Bronchial epithelial cell (primary cell): ENCODE measurements at regions not wholly inside any gene's neighbourhood (a gene's known extent, or its start where the extent isn't known, plus 50 kb on each side); places are given as distances from the start of the nearest gene placed in this dataset.

Experiments used
- DNase-seq: peaks from one replicate; pipeline ENCODE4 v3.0.0-alpha.2; 2010; ENCODE audit warnings: low read depth
- FAIRE-seq: peaks from 2 replicates; lab custom pipeline; 2011; peaks lifted over from hg19 to GRCh38; lab: Jason Lieb, UNC
- H3K27me3 ChIP-seq: 2 replicates; pipeline ENCODE4 v1.5.1; 2011; ENCODE audit warnings: low read length; ENCODE audit not compliant: control insufficient read depth, insufficient read depth
- H3K36me3 ChIP-seq: 2 replicates; pipeline ENCODE4 v1.5.1; 2011; ENCODE audit warnings: low read length; ENCODE audit not compliant: control insufficient read depth, insufficient read depth
- H3K4me3 ChIP-seq: 2 replicates; pipeline ENCODE4 v1.5.1; 2011; ENCODE audit warnings: mild to moderate bottlenecking, low read depth, low read length, control low read depth
- CTCF ChIP-seq: IDR thresholded peaks from 2 replicates; pipeline ENCODE4 v1.5.1; 2011; ENCODE audit warnings: mild to moderate bottlenecking, moderate library complexity, low read length, control low read depth, inconsistent platforms; ENCODE audit not compliant: insufficient read depth, severe bottlenecking

DNA sequence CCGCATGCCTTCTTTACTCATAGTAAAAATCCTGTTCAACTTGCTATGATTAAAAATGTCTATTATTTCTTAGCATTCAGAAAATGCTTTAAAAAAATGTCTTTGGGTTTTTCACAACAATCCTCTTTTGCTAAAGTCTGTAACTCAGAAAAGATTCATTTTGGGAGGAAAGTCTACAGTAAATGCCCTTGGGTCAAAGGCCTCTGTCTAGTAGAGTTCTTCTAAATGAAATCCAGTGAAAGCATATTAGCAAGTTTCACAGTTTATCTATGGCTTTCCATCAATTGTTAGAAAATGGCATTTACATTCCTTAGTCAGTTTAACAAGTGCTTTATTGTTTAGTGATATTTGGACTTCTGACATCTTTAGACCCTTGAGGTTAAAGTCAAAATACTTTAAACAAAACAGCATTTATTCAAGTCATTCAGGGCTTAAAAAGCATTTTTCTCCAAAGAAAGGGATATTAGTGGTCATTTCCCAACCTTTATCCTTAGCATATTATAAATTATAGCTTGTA is 137.1 kb upstream of the TARS1 start:
- TF ChIP-seq CTCF, result no peak
- no peak for FAIRE-seq
- H3K36me3 ChIP-seq, result no peaks in the 10 kb centered on the region
- H3K27me3 ChIP-seq, result no peaks in the 10 kb centered on the region
- no peak overlapping the region for H3K4me3 ChIP-seq
- no peak for DNase-seq

DNA sequence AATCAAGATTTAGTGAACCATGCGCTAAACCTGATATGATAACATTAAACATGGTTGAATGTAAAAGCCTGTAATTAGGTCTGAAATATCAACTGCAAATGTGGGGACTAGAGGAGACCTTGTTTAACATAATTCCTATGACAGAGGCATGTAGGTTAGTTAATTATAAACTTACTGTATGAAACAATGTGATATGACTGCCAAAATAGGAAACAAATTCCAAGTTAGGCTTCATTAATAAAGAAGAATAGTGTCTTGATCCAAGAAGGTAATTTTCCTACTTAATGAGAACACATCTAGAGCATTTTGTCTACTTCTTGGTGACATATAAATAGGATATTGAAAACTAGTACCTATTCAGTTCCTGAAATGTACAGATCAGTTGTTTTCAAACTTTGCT is 136.2 kb upstream of the TARS1 start:
- no peak for FAIRE-seq

GRCh38 chr5:33305572-33305971 is 135.2 kb upstream of the TARS1 start:
- FAIRE-seq, result no peak
- no peaks in the 10 kb centered on the region for H3K27me3 ChIP-seq
- no peak overlapping the region for H3K4me3 ChIP-seq
- no peak for TF ChIP-seq CTCF
- DNase-seq, result no peak
- H3K36me3 ChIP-seq, result no peaks in the 10 kb centered on the region

More for the DNA sequence above, 136.2 kb upstream of the TARS1 start:
- H3K4me3 ChIP-seq, result no peak overlapping the region
- DNase-seq, result no peak
- no peak for TF ChIP-seq CTCF
- H3K36me3 ChIP-seq, result no peaks in the 10 kb centered on the region
- H3K27me3 ChIP-seq, result no peaks in the 10 kb centered on the region

DNA sequence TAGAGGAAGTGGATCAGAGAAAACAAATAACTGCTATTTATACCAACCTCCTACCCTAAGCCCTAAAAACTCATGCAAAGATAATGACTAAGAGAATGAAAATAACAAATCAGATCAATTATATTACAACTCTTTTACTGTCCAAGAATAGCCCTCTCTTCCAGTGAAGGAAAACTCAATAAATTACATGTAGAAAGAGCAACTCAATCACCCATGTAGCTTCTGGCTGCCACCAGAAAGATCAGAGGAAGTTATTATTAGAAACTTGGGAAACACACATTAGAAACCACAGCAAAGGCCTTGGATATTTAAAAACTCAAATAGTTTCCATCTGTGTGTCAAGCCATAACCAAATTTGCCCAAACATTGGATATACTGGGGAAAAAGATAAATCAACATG is 134.0 kb upstream of the TARS1 start:
- H3K4me3 ChIP-seq, result no peak overlapping the region
- no peak for DNase-seq
- H3K36me3 ChIP-seq, result no peaks in the 10 kb centered on the region
- no peak for FAIRE-seq
- H3K27me3 ChIP-seq, result no peaks in the 10 kb centered on the region
- no peak for TF ChIP-seq CTCF

GRCh38 chr5:33308586-33308985 is 132.2 kb upstream of the TARS1 start:
- no peaks in the 10 kb centered on the region for H3K36me3 ChIP-seq
- no peak for FAIRE-seq
- no peak overlapping the region for H3K4me3 ChIP-seq
- DNase-seq, result no peak
- TF ChIP-seq CTCF, result no peak
- H3K27me3 ChIP-seq, result no peaks in the 10 kb centered on the region

DNA sequence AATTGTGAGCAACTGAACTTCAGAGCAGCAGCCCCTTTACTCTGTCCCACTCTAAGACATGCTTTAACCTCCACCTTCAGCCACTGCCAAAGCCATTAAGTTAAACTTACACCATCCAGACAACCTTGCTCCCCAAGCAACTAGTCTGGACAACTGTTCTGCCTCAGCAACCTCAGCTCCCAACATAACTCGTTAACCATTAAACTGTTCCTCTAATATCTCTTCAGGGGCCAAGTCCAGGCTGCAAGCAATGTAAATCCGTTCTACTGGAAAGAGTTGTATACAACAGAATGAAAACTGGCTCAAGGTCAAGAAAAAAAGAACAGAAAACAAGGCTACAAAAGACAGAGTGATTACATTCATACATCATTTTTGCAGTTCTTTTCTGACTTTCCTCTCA is 131.7 kb upstream of the TARS1 start:
- Histone ChIP-seq H3K4me3 (no peak overlapping the region), H3K27me3 (no peaks in the 10 kb centered on the region), H3K36me3 (no peaks in the 10 kb centered on the region)
- FAIRE-seq (no peak), DNase-seq (no peak)
- TF ChIP-seq CTCF, result no peak
